Adrenal gland (tissue), 9 donors: ENCODE measurements at regions not wholly inside any gene's neighbourhood (a gene's known extent, or its start where the extent isn't known, plus 50 kb on each side); places are given as distances from the start of the nearest gene placed in this dataset.
A peak's percentile ranks its signal among the peaks of the same experiment; 100 is the strongest.

Experiments
- DNase-seq, 7 donors: peaks; one replicate each; pipeline ENCODE4 v3.0.0-alpha.2; 2019 to 2020
- H3K27ac ChIP-seq, 5 donors: fragments of 200-600 bp; sonication (generic) in 4 of 5; 1 replicate in 3 of 5; 2 replicates in 2 of 5; pipeline versions ENCODE4 v1.5.1 to v1.8.0; 2016 to 2020; ENCODE audit warnings: mild to moderate bottlenecking in 1 of 5
- H3K27me3 ChIP-seq: fragments of 200-600 bp; 2 replicates; pipeline ENCODE4 v1.8.0; 2021
- H3K36me3 ChIP-seq, 2 donors: fragments of 200-600 bp; replicated peaks in 1 of 2; 1 replicate in 1 of 2; 2 replicates in 1 of 2; pipeline versions ENCODE4 v1.5.1 to v1.8.0; 2018 to 2022
- H3K4me1 ChIP-seq, 2 donors: fragments of 200-600 bp; replicated peaks in 1 of 2; 1 replicate in 1 of 2; 2 replicates in 1 of 2; pipeline versions ENCODE4 v1.5.1 to v1.8.0; 2018 to 2021
- H3K4me3 ChIP-seq, 4 donors: fragments of 200-600 bp; sonication (generic) in 3 of 4; one replicate each; pipeline ENCODE4 v1.5.1; 2016 to 2018
- H3K9me3 ChIP-seq, 3 donors: fragments of 200-600 bp; sonication (generic) in 1 of 3; replicated peaks in 1 of 3; 1 replicate in 2 of 3; 2 replicates in 1 of 3; pipeline versions ENCODE4 v1.5.1 to v1.8.0; 2016 to 2021
- POLR2A ChIP-seq, 2 donors: fragments of 450-650 bp; IDR thresholded peaks; one replicate each; pipeline ENCODE4 v1.6.1; 2017; ENCODE audit warnings: antibody characterized with exemption in 2 of 2, mild to moderate bottlenecking in 2 of 2, moderate library complexity in 1 of 2
- WGBS, 4 donors: extraction: QIAGEN DNeasy Blood & Tissue Kit in 2 of 4; methylation state at CpG; one replicate each; pipeline versions ENCODE4 v1.1.5 to v1.1.7; 2013 to 2017; 5-methylcytosine and 5-hydroxymethylcytosine counted together
- intact Hi-C, 2 donors: fragments of 100-400 bp; cut with DNase I; formaldehyde crosslinking; loops; one replicate each; pipeline versions ENCODE4 v1.14.1 to v1.15.0; 2022 to 2023
- TF ChIP-seq, protein P1 (sequence below), 6 experiments: fragments of 450-650 bp in 4 of 6; fragments of 200-600 bp in 2 of 6; sonication (generic) in 1 of 6; IDR thresholded peaks; 1 replicate in 5 of 6; 2 replicates in 1 of 6; pipeline versions ENCODE4 v1.5.1 to v1.8.0; 2016 to 2021; ENCODE audit warnings: antibody characterized with exemption in 6 of 6, mild to moderate bottlenecking in 2 of 6, moderate library complexity in 1 of 6
- donor health status: healthy with polysubstance abuse.
- donor health status: Bipolar disorder and iron deficiency.
- donor health status: DM: yes; HTN: yes; CAD: no.
- donor health status: DM: no; HTN: no; CAD: no.
- donor health status: DM: no; HTN: no; CAD: no.

DNA sequence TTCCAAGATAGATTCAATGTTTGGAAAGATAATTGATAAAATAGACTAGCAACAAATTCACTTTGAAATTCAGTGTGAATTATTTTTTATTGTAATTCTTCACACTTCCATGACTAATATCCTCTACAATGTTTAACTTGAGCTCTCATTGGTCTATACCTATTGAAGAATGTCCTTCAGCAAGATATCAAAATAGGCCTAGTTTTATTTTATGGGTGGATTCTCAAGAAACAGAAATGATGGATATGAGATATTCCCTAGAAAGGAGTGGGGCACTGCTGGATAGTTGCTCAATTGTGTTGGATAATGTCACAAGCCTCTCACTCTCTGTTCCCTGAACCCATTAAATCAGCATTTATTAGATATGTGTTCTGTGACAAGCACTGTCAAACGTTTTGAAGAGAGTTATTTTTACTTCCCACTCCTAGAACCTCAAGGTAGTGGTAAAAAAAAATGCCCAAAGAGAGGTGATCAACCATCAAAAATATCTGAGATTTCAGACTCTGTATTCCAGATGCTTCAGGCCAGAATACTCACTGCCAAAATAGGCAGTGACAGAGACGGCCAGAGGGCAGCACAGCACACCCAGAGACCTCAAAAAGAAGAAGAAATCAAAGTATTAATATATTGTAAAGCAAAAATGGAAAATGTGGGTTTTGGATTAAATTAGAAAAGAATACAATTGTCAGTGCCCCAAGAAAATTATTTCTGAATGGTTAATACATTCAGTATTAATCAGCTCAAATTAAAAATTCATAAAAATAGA, 87.5 kb downstream of the TRIB2 start:
- intact Hi-C loops, result no loop called here

DNA sequence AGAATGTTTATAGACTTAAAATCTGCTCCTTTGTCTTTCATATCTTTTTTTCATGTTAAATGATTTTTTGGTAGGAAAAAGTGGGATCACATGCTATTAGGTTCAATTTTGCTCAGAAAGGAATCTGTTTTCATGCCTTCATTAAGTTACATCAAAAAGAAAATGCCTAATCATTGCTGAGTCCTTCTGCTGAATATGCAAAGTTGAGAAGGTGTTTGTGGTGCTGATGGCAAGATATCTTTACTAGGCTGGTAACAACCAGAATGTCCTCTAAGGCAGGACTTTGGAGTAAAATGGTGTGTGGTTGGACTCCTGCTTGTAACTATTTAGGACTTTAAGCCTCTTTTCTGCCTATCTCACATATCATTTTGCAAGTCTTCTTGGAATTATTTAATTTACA, 88.3 kb downstream of the TRIB2 start:
- no peaks in the 10 kb centered on the region for H3K36me3 ChIP-seq
- H3K27ac ChIP-seq, result no peak overlapping the region
- no peak for TF ChIP-seq POLR2A (IDR thresholded peaks at IDR 0.05)
- TF ChIP-seq, protein P1, sequence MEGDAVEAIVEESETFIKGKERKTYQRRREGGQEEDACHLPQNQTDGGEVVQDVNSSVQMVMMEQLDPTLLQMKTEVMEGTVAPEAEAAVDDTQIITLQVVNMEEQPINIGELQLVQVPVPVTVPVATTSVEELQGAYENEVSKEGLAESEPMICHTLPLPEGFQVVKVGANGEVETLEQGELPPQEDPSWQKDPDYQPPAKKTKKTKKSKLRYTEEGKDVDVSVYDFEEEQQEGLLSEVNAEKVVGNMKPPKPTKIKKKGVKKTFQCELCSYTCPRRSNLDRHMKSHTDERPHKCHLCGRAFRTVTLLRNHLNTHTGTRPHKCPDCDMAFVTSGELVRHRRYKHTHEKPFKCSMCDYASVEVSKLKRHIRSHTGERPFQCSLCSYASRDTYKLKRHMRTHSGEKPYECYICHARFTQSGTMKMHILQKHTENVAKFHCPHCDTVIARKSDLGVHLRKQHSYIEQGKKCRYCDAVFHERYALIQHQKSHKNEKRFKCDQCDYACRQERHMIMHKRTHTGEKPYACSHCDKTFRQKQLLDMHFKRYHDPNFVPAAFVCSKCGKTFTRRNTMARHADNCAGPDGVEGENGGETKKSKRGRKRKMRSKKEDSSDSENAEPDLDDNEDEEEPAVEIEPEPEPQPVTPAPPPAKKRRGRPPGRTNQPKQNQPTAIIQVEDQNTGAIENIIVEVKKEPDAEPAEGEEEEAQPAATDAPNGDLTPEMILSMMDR (IDR thresholded peaks at IDR 0.05), result no peak
- intact Hi-C loops, result no loop called here
- DNase-seq, result no peak
- H3K4me1 ChIP-seq, result peaks cover 10 to 17% of the 10 kb centered on the region in 2 donors
- H3K9me3 ChIP-seq, result no peaks in the 10 kb centered on the region
- no peaks in the 10 kb centered on the region for H3K27me3 ChIP-seq
- no peak overlapping the region for H3K4me3 ChIP-seq

More for the DNA sequence above, 87.5 kb downstream of the TRIB2 start:
- no peak for DNase-seq
- H3K4me3 ChIP-seq, result no peak overlapping the region
- H3K4me1 ChIP-seq, result peaks cover 10 to 17% of the 10 kb centered on the region in 2 donors
- no peaks in the 10 kb centered on the region for H3K9me3 ChIP-seq
- WGBS, 4 donors, result 41 to 47% (median 46%) methylated on average over 2 of the region's 2 CpGs
- H3K36me3 ChIP-seq, result no peaks in the 10 kb centered on the region
- TF ChIP-seq POLR2A (IDR thresholded peaks at IDR 0.05), result no peak
- TF ChIP-seq, protein P1 (IDR thresholded peaks at IDR 0.05), result no peak
- no peak overlapping the region for H3K27ac ChIP-seq
- no peaks in the 10 kb centered on the region for H3K27me3 ChIP-seq

DNA sequence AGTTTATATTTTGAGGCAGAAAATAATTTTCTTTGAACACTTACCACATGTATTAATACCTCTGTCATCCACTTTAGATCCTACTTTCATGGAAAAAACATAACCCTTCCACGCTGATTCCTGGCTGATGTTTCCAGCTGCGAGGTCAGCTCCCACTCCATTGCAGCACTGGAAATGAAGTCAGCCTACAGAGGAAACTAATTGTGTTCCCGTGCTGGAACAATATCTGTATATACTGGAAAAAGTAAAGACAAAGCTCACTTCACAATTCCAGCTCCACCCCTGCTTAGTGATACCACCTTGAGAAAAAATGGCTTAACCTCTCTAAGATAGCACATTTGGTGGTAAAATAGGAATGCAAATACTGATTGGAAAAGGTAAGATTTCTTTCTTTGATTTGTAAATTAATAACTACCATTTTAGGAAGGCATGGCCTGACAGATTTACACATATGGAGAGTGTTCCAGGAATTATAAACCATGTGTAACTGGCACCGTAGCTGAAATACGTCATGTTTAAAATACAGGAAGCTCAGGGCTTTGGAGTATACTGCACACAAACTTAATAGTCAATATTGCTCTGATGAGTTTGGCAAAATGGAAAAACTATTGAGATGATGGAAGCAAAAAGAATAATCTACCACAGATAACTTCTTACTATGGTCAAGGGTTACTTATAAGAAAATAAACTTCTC, 90.0 kb downstream of the TRIB2 start:
- no peaks in the 10 kb centered on the region for H3K27me3 ChIP-seq
- no peak for DNase-seq
- intact Hi-C loops, result no loop called here
- WGBS, 4 donors, result 66 to 88% (median 75%) methylated on average over 5 of the region's 5 CpGs
- TF ChIP-seq POLR2A (IDR thresholded peaks at IDR 0.05), result no peak
- TF ChIP-seq, protein P1 (IDR thresholded peaks at IDR 0.05), result no peak
- no peaks in the 10 kb centered on the region for H3K36me3 ChIP-seq
- peak overlapping the region in 2 of 5 donors; percentile 6 to 77 for H3K27ac ChIP-seq
- no peak overlapping the region for H3K4me3 ChIP-seq
- no peaks in the 10 kb centered on the region for H3K9me3 ChIP-seq
- peaks cover 10 to 17% of the 10 kb centered on the region in 2 donors for H3K4me1 ChIP-seq

DNA sequence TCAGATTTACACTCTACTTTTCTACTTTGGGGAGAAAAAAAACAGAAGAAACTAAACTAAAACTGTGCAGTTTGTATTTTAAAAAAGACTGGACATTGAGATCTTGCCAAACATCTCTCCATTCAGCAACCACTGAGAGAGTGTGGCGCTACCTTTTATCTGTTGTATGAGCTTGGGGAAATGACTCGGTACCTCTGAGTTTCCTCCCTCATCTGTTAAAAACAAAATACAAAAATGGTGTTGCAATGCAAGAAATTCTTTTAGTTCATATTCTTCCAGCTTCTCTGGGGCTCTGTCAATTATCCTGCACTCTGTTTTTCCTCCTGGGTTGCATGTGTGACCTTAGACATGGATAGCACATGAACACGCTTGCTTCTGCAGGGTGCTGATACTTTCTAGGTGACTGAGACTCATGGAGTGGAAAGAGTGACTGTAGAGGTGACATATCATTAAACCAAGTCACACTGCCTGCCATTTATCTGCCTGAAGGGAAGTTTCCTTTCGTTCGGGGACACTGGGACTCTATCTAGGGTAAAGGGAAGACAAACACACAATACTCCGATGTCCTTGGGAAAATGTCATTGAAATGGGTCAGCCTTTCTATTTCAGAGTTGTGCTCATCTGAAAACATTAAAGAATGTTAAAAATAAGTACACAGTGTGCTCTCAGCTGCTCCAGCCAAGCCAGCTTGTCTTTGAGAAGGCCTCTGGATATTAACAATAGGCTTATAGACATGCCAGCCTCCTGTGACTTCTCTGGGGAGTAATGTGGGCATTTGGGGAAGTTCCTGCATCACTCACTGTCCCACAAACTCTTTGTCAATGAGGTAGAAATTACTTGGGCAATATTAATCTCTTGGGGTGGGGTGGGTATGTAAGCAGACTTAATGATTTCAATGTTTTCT, 91.4 kb downstream of the TRIB2 start:
- Histone ChIP-seq H3K36me3 (no peaks in the 10 kb centered on the region), H3K4me3 (no peak overlapping the region), H3K9me3 (no peaks in the 10 kb centered on the region), H3K27me3 (no peaks in the 10 kb centered on the region), H3K4me1 (peaks cover 10 to 17% of the 10 kb centered on the region in 2 donors), H3K27ac (peak overlapping the region in 4 of 5 donors; percentile 18 to 77 (median 55))
- TF ChIP-seq, protein P1 (IDR thresholded peaks at IDR 0.05), result no peak
- no peak for TF ChIP-seq POLR2A (IDR thresholded peaks at IDR 0.05)
- 35 to 40% (median 38%) methylated on average over 6 of the region's 6 CpGs for WGBS, 4 donors
- intact Hi-C loops, result no loop called here
- DNase-seq, result peak in 6 of 7 donors; percentile 30 to 63 (median 40)
